K562 (cell line): ENCODE measurements at regions not wholly inside any gene's neighbourhood (a gene's known extent, or its start where the extent isn't known, plus 50 kb on each side); places are given as distances from the start of the nearest gene placed in this dataset.

ENCODE experiments used
- ATAC-seq: fragments of 200-7000 bp; cut with Tn5 transposase; 3 replicates; pipeline ENCODE4 v1.9.1; 2020; ENCODE audit warnings: moderate library complexity
- BruUV-seq: library from RNA; stranded (reverse); fragments of 400-500 nt; replicated peaks from 2 replicates; lab custom pipeline; 2021; lab: Mats Ljungman, UMichigan
- CTCF ChIA-PET: fragments of 300-600 bp; formaldehyde crosslinking; extraction: SDS; loops from one replicate; lab custom pipeline; 2021; ENCODE audit warnings: low intra/inter-chr PET ratio; lab: Yijun Ruan, JAX
- POLR2A ChIA-PET: fragments of 300-600, 350-650 bp; sonication (Branson Sonifier 250); formaldehyde crosslinking; extraction: SDS; loops from one replicate; lab custom pipeline; 2021; ENCODE audit warnings: antibody characterized with exemption, inconsistent platforms; lab: Yijun Ruan, JAX
- DNase-seq, 4 experiments: peaks; one replicate each; pipeline versions ENCODE4 v3.0.0 to v3.0.0-alpha.2; 2011 to 2018; ENCODE audit warnings: low spot score in 3 of 4, mixed read lengths in 3 of 4; ENCODE audit errors: extremely low read depth in 1 of 4
- FAIRE-seq: peaks from 2 replicates; lab custom pipeline; 2011; peaks lifted over from hg19 to GRCh38; lab: Jason Lieb, UNC
- H2AFZ ChIP-seq: 2 replicates; pipeline ENCODE4 v1.6.0; 2011; ENCODE audit warnings: low read depth, low read length, control low read depth, inconsistent platforms
- H3K27ac ChIP-seq: fragments of 200-600 bp; 3 replicates; pipeline ENCODE4 v1.8.0; 2011; ENCODE audit warnings: low read depth, mild to moderate bottlenecking, control low read depth, inconsistent platforms, low read length, moderate library complexity, mixed read lengths; ENCODE audit errors: extremely low read depth
- H3K27me3 ChIP-seq, 2 experiments: fragments of 300-600 bp in 1 of 2; 2 replicates in 1 of 2; 3 replicates in 1 of 2; pipeline versions ENCODE4 v1.6.0 to v1.8.0; 2011; ENCODE audit warnings: inconsistent platforms in 2 of 2, low read length in 2 of 2, mild to moderate bottlenecking in 1 of 2, mixed read lengths in 1 of 2, moderate library complexity in 1 of 2; ENCODE audit not compliant: control insufficient read depth in 2 of 2, insufficient read depth in 2 of 2
- H3K36me3 ChIP-seq: fragments of 300-600 bp; 3 replicates; pipeline ENCODE4 v1.8.0; 2011; ENCODE audit warnings: mild to moderate bottlenecking, low read length, inconsistent platforms; ENCODE audit not compliant: control insufficient read depth, insufficient read depth
- H3K4me1 ChIP-seq, 2 experiments: fragments of 200-600 bp in 1 of 2; replicated peaks in 1 of 2; 2 replicates in 1 of 2; 3 replicates in 1 of 2; pipeline versions ENCODE4 v1.5.1 to v1.8.0; 2011; ENCODE audit warnings: inconsistent platforms in 2 of 2, low read length in 2 of 2, mild to moderate bottlenecking in 1 of 2, mixed read lengths in 1 of 2, moderate library complexity in 1 of 2; ENCODE audit not compliant: control insufficient read depth in 2 of 2, insufficient read depth in 2 of 2
- H3K4me2 ChIP-seq: 2 replicates; pipeline ENCODE4 v1.6.1; 2011; ENCODE audit warnings: low read length, control low read depth, inconsistent platforms, mixed read lengths; ENCODE audit not compliant: insufficient read depth
- H3K4me3 ChIP-seq: fragments of 200-600 bp; sonication (generic), shearing (Covaris generic); 2 replicates; pipeline ENCODE4 v1.5.1; 2016; ENCODE audit warnings: control low read depth, inconsistent platforms
- H3K79me2 ChIP-seq: fragments of 200-600 bp; 3 replicates; pipeline ENCODE4 v1.8.0; 2011; ENCODE audit warnings: low read length, inconsistent platforms; ENCODE audit not compliant: control insufficient read depth, insufficient read depth
- H3K9ac ChIP-seq, 2 experiments: 2 replicates each; pipeline versions ENCODE4 v1.6.0 to v1.6.1; 2011; ENCODE audit warnings: low read depth in 2 of 2, low read length in 2 of 2, control low read depth in 1 of 2, inconsistent platforms in 1 of 2, mild to moderate bottlenecking in 1 of 2, mixed read lengths in 1 of 2; ENCODE audit not compliant: insufficient read depth in 1 of 2
- H3K9me1 ChIP-seq: one replicate; pipeline ENCODE4 v1.6.0; 2011; ENCODE audit warnings: inconsistent platforms, mild to moderate bottlenecking, low read length, moderate library complexity; ENCODE audit not compliant: control insufficient read depth, insufficient read depth
- H3K9me3 ChIP-seq: replicated peaks from 2 replicates; pipeline ENCODE4 v1.5.1; 2011; ENCODE audit warnings: low read depth, low read length, inconsistent platforms; ENCODE audit not compliant: control insufficient read depth, insufficient read depth
- H4K20me1 ChIP-seq: replicated peaks from 2 replicates; pipeline ENCODE4 v1.6.1; 2011; ENCODE audit warnings: low read length, inconsistent platforms, mixed read lengths; ENCODE audit not compliant: control insufficient read depth, insufficient read depth
- BACH1 ChIP-seq: fragments of 200-800 bp; sonication (Bioruptor generic); IDR thresholded peaks from 2 replicates; pipeline ENCODE4 v1.6.1; 2016; ENCODE audit warnings: missing genetic modification characterization, missing compliant biosample characterization
- CBFA2T3 ChIP-seq: fragments of 450-650 bp; IDR thresholded peaks from 2 replicates; pipeline ENCODE4 v1.6.1; 2017
- DMBX1 ChIP-seq: fragments of 250-450 bp; sonication (Bioruptor Pico); IDR thresholded peaks from 2 replicates; pipeline ENCODE4 v1.8.0; 2022; ENCODE audit warnings: inconsistent platforms, mild to moderate bottlenecking, moderate library complexity, borderline replicate concordance
- ELF4 ChIP-seq: fragments of 450-650 bp; formaldehyde crosslinking; IDR thresholded peaks from 2 replicates; pipeline ENCODE4 v1.4.0; 2022; ENCODE audit warnings: missing genetic modification characterization
- IRF2 ChIP-seq: sonication (generic); formaldehyde crosslinking; IDR thresholded peaks from 2 replicates; pipeline ENCODE4 v1.8.1; 2022; ENCODE audit warnings: mild to moderate bottlenecking, missing genetic modification reagents
- KLF1 ChIP-seq: fragments of 450-650 bp; IDR thresholded peaks from 2 replicates; pipeline ENCODE4 v1.6.1; 2016; ENCODE audit warnings: missing genetic modification characterization, missing compliant biosample characterization
- SAFB ChIP-seq: fragments of 200-400 bp; formaldehyde crosslinking; IDR thresholded peaks from 2 replicates; pipeline ENCODE4 v1.6.1; 2017; ENCODE audit warnings: low read depth, low read length, borderline replicate concordance
- SIX5 ChIP-seq, 2 experiments: IDR thresholded peaks; 2 replicates each; pipeline ENCODE4 v1.6.1; 2011; ENCODE audit warnings: low read length in 2 of 2, borderline replicate concordance in 1 of 2, low read depth in 1 of 2, mild to moderate bottlenecking in 1 of 2, moderate library complexity in 1 of 2; ENCODE audit not compliant: insufficient read depth in 1 of 2
- TAF15 ChIP-seq: fragments of 200-400 bp; formaldehyde crosslinking; IDR thresholded peaks from 2 replicates; pipeline ENCODE4 v1.6.1; 2017; ENCODE audit warnings: mild to moderate bottlenecking, low read depth, low read length, moderate library complexity
- TBL1XR1 ChIP-seq, 2 experiments: IDR thresholded peaks; 2 replicates each; pipeline ENCODE4 v1.6.1; 2012; ENCODE audit warnings: improper control_type of control experiment in 2 of 2, low read length in 2 of 2, mild to moderate bottlenecking in 1 of 2
- ZNF232 ChIP-seq: sonication (generic); formaldehyde crosslinking; IDR thresholded peaks from 2 replicates; pipeline ENCODE4 v1.8.0; 2022; ENCODE audit warnings: mild to moderate bottlenecking, missing genetic modification reagents
- ZNF668 ChIP-seq: fragments of 250-450 bp; sonication (Bioruptor Pico); IDR thresholded peaks from 2 replicates; pipeline ENCODE4 v1.8.0; 2022; ENCODE audit warnings: mild to moderate bottlenecking, inconsistent platforms
- ZNF707 ChIP-seq: fragments of 250-450 bp; sonication (Bioruptor Pico); conservative IDR thresholded peaks from 2 replicates; pipeline ENCODE4 v1.8.0; 2022; ENCODE audit warnings: inconsistent platforms, mild to moderate bottlenecking, moderate library complexity
- ZNF764 ChIP-seq: fragments of 250-450 bp; sonication (Bioruptor Pico); IDR thresholded peaks from 2 replicates; pipeline ENCODE4 v1.4.0; 2020; ENCODE audit warnings: low read depth, mild to moderate bottlenecking, moderate library complexity
- WGBS: fragments of 100-300 bp; shearing (Covaris generic); methylation state at CpG from one replicate; pipeline ENCODE4 v1.1.6; 2016; ENCODE audit warnings: low coverage, mixed read lengths; ENCODE audit not compliant: insufficient coverage; ENCODE audit errors: missing lambda C conversion rate; 5-methylcytosine and 5-hydroxymethylcytosine counted together
- in situ Hi-C: fragments of 300-500 bp; cut with MboI; formaldehyde crosslinking; loops from 4 replicates; pipeline ENCODE4 v1.15.0; 2018; ENCODE audit warnings: inconsistent platforms, mixed read lengths
- intact Hi-C: fragments of 100-400 bp; cut with micrococcal nuclease; formaldehyde crosslinking; loops from 2 replicates; pipeline ENCODE4 v1.14.2; 2022
- TF ChIP-seq, protein P1 (sequence below): sonication (generic); formaldehyde crosslinking; IDR thresholded peaks from 2 replicates; pipeline ENCODE4 v1.8.0; 2023; ENCODE audit warnings: mild to moderate bottlenecking, missing genetic modification reagents
- TF ChIP-seq, protein P2 (sequence below), 2 experiments: IDR thresholded peaks; 2 replicates each; pipeline ENCODE4 v1.6.1; 2011; ENCODE audit warnings: borderline replicate concordance in 1 of 2, control low read depth in 1 of 2, low read depth in 1 of 2, low read length in 1 of 2, mild to moderate bottlenecking in 1 of 2, mixed read lengths in 1 of 2, moderate library complexity in 1 of 2; ENCODE audit not compliant: insufficient read depth in 1 of 2, insufficient read length in 1 of 2, poor library complexity in 1 of 2, severe bottlenecking in 1 of 2; ENCODE audit errors: extremely low read depth in 1 of 2
- TF ChIP-seq, protein P3 (sequence below): sonication (generic); formaldehyde crosslinking; IDR thresholded peaks from 2 replicates; pipeline ENCODE4 v1.8.0; 2022; ENCODE audit warnings: mild to moderate bottlenecking, missing genetic modification reagents

DNA sequence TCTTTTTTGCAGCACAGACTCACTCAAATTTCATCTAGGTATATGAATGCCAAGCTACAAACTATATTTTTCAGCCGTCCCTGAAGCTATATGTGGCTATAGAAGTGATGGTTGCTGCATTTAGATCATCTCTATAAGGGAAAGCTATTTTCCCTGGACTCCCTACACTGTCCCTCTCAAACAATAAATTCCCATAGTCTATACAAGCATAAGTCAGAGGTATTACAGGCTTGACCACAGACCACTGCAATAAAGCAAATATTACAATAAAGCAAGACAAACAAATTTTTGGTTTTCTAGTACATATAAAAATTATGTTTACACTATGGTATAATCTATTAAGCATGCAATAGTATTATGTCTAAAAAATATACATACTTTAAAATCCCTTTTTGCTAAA is 1015.5 kb upstream of the LRRN3 start:
- Histone ChIP-seq H3K4me2 (no peak overlapping the region), H3K79me2 (no peaks in the 10 kb centered on the region), H3K9me3 (0 out of 2 replicates have a peak, but pooled peaks cover 1% of the 10 kb centered on the region), H3K27ac (no peak overlapping the region), H3K4me1 (no peaks in the 10 kb centered on the region), H3K9me1 (no peaks in the 10 kb centered on the region), H3K36me3 (no peaks in the 10 kb centered on the region), H3K4me3 (no peak overlapping the region)
- ATAC-seq (no peak), DNase-seq (no peak)
- WGBS: 0% methylated on average over 1 of the region's 1 CpG
- intact Hi-C loops: no loop called here
- POLR2A ChIA-PET: no interaction called here
- no peak for TF ChIP-seq CBFA2T3
- TF ChIP-seq DMBX1 (CRISPR knock-in tag): no peak
- no peak for TF ChIP-seq KLF1 (tag)
- no peak for TF ChIP-seq SIX5 (IDR thresholded peaks at IDR 0.05; ENCODE audit: borderline replicate concordance in 1 of 2, insufficient read depth in 1 of 2, low read depth in 1 of 2, low read length in 2 of 2)
- TF ChIP-seq BACH1: no peak
- TF ChIP-seq ZNF232: no peak
- TF ChIP-seq TBL1XR1 (IDR thresholded peaks at IDR 0.05; ENCODE audit: low read length in 2 of 2): no peak
- no peak for TF ChIP-seq TAF15
- no peak for TF ChIP-seq ZNF764 (CRISPR knock-in tag)
- TF ChIP-seq, protein P1, sequence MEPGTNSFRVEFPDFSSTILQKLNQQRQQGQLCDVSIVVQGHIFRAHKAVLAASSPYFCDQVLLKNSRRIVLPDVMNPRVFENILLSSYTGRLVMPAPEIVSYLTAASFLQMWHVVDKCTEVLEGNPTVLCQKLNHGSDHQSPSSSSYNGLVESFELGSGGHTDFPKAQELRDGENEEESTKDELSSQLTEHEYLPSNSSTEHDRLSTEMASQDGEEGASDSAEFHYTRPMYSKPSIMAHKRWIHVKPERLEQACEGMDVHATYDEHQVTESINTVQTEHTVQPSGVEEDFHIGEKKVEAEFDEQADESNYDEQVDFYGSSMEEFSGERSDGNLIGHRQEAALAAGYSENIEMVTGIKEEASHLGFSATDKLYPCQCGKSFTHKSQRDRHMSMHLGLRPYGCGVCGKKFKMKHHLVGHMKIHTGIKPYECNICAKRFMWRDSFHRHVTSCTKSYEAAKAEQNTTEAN: no peak
- TF ChIP-seq, protein P2, sequence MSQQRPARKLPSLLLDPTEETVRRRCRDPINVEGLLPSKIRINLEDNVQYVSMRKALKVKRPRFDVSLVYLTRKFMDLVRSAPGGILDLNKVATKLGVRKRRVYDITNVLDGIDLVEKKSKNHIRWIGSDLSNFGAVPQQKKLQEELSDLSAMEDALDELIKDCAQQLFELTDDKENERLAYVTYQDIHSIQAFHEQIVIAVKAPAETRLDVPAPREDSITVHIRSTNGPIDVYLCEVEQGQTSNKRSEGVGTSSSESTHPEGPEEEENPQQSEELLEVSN (IDR thresholded peaks at IDR 0.05; ENCODE audit: borderline replicate concordance in 1 of 2, extremely low read depth in 1 of 2, insufficient read depth in 1 of 2, insufficient read length in 1 of 2, low read depth in 1 of 2, low read length in 1 of 2, poor library complexity in 1 of 2, severe bottlenecking in 1 of 2): no peak
- TF ChIP-seq, protein P3, sequence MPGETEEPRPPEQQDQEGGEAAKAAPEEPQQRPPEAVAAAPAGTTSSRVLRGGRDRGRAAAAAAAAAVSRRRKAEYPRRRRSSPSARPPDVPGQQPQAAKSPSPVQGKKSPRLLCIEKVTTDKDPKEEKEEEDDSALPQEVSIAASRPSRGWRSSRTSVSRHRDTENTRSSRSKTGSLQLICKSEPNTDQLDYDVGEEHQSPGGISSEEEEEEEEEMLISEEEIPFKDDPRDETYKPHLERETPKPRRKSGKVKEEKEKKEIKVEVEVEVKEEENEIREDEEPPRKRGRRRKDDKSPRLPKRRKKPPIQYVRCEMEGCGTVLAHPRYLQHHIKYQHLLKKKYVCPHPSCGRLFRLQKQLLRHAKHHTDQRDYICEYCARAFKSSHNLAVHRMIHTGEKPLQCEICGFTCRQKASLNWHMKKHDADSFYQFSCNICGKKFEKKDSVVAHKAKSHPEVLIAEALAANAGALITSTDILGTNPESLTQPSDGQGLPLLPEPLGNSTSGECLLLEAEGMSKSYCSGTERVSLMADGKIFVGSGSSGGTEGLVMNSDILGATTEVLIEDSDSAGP: no peak
- TF ChIP-seq ZNF668: no peak
- no peak for TF ChIP-seq ZNF707
- no peak for TF ChIP-seq ELF4 (CRISPR knock-in tag)
- TF ChIP-seq IRF2 (CRISPR knock-in tag): no peak
- no peak for TF ChIP-seq SAFB
- TF ChIP-seq, all 486 proteins: peak for 0
- H4K20me1 ChIP-seq: no peaks in the 10 kb centered on the region
- no peaks in the 10 kb centered on the region for H3K27me3 ChIP-seq
- no TSS peak for BruUV-seq
- CTCF ChIA-PET: no interaction called here
- in situ Hi-C loops: no loop called here
- H2AFZ ChIP-seq: no peak overlapping the region
- no peak overlapping the region for H3K9ac ChIP-seq
- no peak for FAIRE-seq
